Activated CD4-positive, alpha-beta memory T cell treated with anti-CD3 and anti-CD28 coated beads, Interleukin-2, amount 10 ng/mL, durations not matched to agents 7 days and 5 days (primary cell): ENCODE measurements at regions not wholly inside any gene's neighbourhood (a gene's known extent, or its start where the extent isn't known, plus 50 kb on each side); places are given as distances from the start of the nearest gene placed in this dataset.
"Not testable (repeated sequence)": the region's sequence is repeated elsewhere in the genome, so short reads cannot be mapped to it uniquely, and the experiment has no call there.

Source experiments
- CTCF ChIA-PET: fragments of 350-600 bp; sonication (Branson Sonifier 250); formaldehyde crosslinking; loops from one replicate; lab custom pipeline; 2021; ENCODE audit warnings: antibody characterized with exemption, inconsistent platforms; lab: Charles Lee
- POLR2A ChIA-PET: fragments of 350-600 bp; sonication (Branson Sonifier 250); formaldehyde crosslinking; loops from one replicate; lab custom pipeline; 2021; ENCODE audit warnings: antibody characterized with exemption; lab: Charles Lee
- DNase-seq: peaks from one replicate; pipeline ENCODE4 v3.0.0-alpha.2; 2020
- H3K27ac Mint-ChIP-seq: one replicate; pipeline ENCODE4 v1.8.0; 2021; ENCODE audit warnings: mild to moderate bottlenecking, mixed read lengths
- H3K27me3 Mint-ChIP-seq: one replicate; pipeline ENCODE4 v1.8.0; 2021; ENCODE audit warnings: mixed read lengths
- H3K36me3 Mint-ChIP-seq: one replicate; pipeline ENCODE4 v1.8.0; 2021; ENCODE audit warnings: low read depth, mixed read lengths
- H3K4me1 Mint-ChIP-seq: one replicate; pipeline ENCODE4 v1.8.0; 2021; ENCODE audit warnings: mixed read lengths
- H3K4me3 Mint-ChIP-seq: one replicate; pipeline ENCODE4 v1.8.0; 2021; ENCODE audit warnings: mild to moderate bottlenecking, mixed read lengths
- H3K9me3 Mint-ChIP-seq: one replicate; pipeline ENCODE4 v1.8.0; 2021; ENCODE audit warnings: mixed read lengths

DNA sequence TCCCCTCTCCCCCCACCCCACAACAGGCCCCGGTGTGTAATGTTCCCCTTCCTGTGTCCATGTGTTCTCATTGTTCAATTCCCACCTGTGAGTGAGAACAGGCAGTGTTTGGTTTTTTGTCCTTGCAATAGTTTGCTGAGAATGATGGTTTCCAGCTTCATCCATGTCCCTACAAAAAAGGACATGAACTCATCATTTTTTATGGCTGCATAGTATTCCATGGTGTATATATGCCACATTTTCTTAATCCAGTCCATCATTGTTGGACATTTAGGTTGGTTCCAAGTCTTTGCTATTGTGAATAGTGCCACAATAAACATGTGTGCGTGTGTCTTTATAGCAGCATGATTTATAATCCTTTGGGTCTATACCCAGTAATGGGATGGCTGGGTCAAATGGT lies 176.4 kb upstream of the C1GALT1 start:
- H3K27ac Mint-ChIP-seq, H3K27me3 Mint-ChIP-seq, CTCF ChIA-PET, H3K4me1 Mint-ChIP-seq, H3K9me3 Mint-ChIP-seq, H3K4me3 Mint-ChIP-seq, DNase-seq, POLR2A ChIA-PET, H3K36me3 Mint-ChIP-seq: not testable (repeated sequence)

DNA sequence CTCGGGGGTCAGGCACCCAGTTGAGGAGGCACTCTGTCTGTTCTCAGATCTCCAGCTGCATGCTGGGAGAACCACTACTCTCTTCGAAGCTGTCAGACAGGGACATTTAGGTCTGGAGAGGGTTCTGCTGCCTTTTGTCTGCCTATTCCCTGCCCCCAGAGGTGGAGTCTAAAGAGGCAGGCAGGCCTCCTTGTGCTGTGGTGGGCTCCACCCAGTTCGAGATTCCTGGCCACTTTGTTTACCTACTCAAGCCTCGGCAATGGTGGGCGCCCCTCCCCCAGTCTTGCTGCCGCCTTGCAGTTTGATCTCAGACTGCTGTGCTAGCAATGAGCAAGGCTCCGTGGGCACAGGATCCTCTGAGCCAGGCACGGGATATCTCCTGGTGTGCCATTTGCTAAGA lies 171.1 kb upstream of the C1GALT1 start:
- POLR2A ChIA-PET, result not testable (repeated sequence)

DNA sequence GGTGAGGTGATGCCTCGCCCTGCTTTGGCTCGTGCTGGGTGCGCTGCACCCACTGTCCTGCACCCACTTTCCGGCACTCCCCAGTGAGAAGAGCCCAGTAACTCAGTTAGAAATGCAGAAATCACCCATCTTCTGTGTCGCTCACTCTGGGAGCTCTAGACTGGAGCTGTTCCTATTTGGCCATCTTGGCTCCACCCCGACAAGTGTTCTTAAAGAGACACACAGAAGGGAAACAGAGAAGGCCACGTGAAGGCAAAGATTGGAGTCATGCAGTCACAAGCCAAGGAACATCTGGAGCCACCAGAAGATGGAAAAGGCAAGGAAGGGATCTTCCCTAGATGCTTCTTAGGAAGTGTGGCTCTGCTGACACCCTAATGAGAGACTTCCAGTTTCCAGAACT lies 170.6 kb upstream of the C1GALT1 start:
- H3K4me1 Mint-ChIP-seq, H3K9me3 Mint-ChIP-seq, H3K27me3 Mint-ChIP-seq, H3K27ac Mint-ChIP-seq, CTCF ChIA-PET, DNase-seq, POLR2A ChIA-PET, H3K36me3 Mint-ChIP-seq, H3K4me3 Mint-ChIP-seq: not testable (repeated sequence)

More for the DNA sequence above, 171.1 kb upstream of the C1GALT1 start:
- DNase-seq, CTCF ChIA-PET, H3K27ac Mint-ChIP-seq, H3K9me3 Mint-ChIP-seq, H3K4me3 Mint-ChIP-seq, H3K27me3 Mint-ChIP-seq, H3K4me1 Mint-ChIP-seq, H3K36me3 Mint-ChIP-seq: not testable (repeated sequence)

DNA sequence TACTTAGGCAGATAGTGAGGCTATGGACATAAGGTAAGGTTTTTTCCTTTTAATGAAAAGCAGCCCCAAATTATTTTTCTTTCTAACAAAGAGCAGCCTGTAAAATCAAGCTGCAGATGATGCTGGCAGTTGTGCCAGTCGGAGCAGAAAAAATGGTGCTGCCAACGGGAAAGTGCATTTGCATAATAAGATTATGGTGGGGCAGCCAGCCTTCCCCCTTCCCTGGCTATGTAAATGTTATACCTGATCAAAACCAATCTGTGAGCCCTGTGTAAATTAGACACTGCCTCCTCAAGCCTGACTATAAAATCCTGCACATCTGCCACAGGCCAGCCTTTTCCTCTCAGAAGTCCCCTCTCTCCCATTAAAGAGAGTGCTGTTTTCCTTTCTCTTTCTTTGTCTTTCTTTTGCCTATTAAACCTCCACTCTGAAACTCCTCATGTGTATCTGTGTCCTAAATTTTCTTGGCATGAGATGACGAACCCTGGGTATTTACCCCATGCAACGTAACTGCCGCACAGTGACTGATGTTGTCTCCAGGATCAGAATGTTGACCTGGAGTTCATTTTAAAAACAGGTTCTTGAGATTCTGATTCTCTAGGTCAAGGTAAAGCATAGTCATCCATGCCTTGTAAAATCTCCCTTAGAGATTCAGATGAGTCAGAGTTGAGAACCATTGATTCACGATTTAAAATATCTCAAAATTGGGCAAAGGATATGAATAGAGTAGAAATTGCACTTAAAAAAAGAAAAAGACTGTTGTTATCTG lies 167.3 kb upstream of the C1GALT1 start:
- no peaks in the 10 kb centered on the region for H3K36me3 Mint-ChIP-seq

DNA sequence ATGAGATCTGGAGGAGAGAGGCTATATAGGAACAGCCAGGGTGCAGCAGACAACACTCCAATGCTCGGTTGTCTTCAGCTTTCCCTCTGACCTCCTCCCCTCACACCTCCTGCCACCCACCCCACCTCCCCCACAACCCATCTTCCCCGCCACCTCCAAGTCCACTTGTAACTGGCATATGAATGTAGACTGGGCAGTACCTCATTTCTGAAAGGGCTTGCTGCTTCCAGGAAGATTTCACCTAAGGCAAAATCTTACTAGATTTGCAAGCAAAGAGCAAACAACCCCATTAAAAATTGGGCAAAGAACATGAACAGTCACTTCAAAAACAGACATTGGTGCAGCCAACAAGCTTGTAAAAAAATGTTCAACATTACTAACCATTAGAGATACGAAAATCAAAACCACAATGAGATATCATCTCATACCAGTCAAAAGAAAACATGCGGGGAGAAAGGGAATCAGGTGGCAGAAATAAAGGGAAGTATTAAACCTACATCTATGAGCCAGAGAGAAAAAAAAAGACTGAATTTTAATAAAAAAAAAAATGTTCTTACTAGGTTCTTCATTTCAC lies 164.6 kb upstream of the C1GALT1 start:
- ChIA-PET POLR2A (no interaction called here), CTCF (no interaction called here)
- H3K27ac Mint-ChIP-seq, result no peak overlapping the region
- H3K27me3 Mint-ChIP-seq, result peaks cover 6% of the 10 kb centered on the region
- H3K36me3 Mint-ChIP-seq, result no peaks in the 10 kb centered on the region
- no peaks in the 10 kb centered on the region for H3K9me3 Mint-ChIP-seq
- no peak overlapping the region for H3K4me3 Mint-ChIP-seq
- H3K4me1 Mint-ChIP-seq, result no peaks in the 10 kb centered on the region
- DNase-seq, result no peak

More for the DNA sequence above, 167.3 kb upstream of the C1GALT1 start:
- CTCF ChIA-PET, result no interaction called here
- H3K4me1 Mint-ChIP-seq, result no peaks in the 10 kb centered on the region
- peaks cover 2% of the 10 kb centered on the region for H3K9me3 Mint-ChIP-seq
- peaks cover 6% of the 10 kb centered on the region for H3K27me3 Mint-ChIP-seq
- POLR2A ChIA-PET, result no interaction called here
- no peak overlapping the region for H3K4me3 Mint-ChIP-seq
- no peak overlapping the region for H3K27ac Mint-ChIP-seq
- DNase-seq, result no peak

DNA sequence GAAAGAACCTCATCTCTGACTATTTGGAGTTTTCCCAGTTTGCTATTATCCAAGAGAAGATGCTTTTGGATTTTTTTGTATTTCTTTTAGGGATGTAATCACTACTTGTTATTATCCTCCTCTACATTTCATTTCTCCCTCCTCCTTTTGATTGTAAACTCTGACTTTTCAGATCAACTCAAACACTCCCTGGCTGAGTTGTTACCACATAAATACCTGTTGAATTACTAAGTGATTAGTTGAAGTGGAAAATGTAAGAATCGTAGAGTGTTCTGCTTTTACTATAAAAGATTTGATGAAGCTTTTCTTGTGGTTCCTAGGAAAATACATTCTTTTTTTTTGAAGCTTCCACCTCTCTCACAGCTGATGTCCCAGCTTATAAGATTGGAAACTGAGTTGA lies 164.1 kb upstream of the C1GALT1 start:
- DNase-seq, result no peak
- ChIA-PET POLR2A (no interaction called here), CTCF (no interaction called here)
- no peaks in the 10 kb centered on the region for H3K4me1 Mint-ChIP-seq
- H3K9me3 Mint-ChIP-seq, result no peaks in the 10 kb centered on the region
- H3K36me3 Mint-ChIP-seq, result no peaks in the 10 kb centered on the region
- H3K4me3 Mint-ChIP-seq, result no peak overlapping the region
- H3K27ac Mint-ChIP-seq, result no peak overlapping the region
- peaks cover 4% of the 10 kb centered on the region for H3K27me3 Mint-ChIP-seq

DNA sequence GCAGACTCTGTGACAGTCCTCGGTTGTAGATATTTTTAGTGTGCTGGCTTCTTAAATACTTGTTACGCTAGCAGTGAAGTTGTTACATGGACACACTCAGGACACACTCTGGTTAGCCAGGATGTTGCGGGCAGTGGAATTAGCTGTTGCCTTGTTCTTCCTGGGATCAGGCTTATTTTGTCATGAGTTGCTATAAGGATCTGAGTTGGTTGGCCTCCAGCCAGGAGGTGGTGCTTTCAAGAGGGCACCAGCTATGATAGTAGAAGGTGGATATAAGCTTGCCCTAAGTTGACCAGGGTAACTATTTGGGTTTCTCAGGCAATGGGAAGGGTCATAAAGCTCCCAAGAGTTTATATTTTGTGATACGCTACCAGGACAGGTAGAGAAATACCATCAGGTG lies 150.1 kb upstream of the C1GALT1 start:
- H3K9me3 Mint-ChIP-seq, result no peaks in the 10 kb centered on the region
- H3K27ac Mint-ChIP-seq, result no peak overlapping the region
- no peak overlapping the region for H3K4me3 Mint-ChIP-seq
- no peak for DNase-seq
- no peaks in the 10 kb centered on the region for H3K36me3 Mint-ChIP-seq
- CTCF ChIA-PET, result no interaction called here
- H3K4me1 Mint-ChIP-seq, result no peaks in the 10 kb centered on the region
- POLR2A ChIA-PET, result no interaction called here
- H3K27me3 Mint-ChIP-seq, result peaks cover 8% of the 10 kb centered on the region

DNA sequence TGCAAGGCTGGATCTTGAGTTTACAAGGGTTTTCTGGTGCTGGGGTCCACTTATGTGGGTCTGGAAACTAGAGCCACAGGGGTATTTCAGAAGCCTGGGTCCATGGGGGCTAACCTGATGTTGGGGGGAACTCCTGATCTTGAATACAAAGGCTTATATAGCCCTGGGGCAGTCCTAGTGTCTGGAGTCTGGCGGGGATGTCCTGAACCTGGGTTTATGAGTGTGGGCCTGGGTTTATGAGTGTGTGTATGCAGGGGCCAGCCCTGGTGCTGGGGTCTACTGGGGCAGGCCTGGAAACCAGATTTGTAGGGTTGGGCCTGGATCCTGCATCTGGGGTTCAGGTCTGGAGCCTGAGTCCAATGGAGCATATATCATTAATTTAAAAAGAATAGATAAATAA lies 146.5 kb upstream of the C1GALT1 start:
- peaks cover 3% of the 10 kb centered on the region for H3K27me3 Mint-ChIP-seq
- no peak overlapping the region for H3K27ac Mint-ChIP-seq
- H3K4me1 Mint-ChIP-seq, result no peaks in the 10 kb centered on the region
- H3K9me3 Mint-ChIP-seq, result no peaks in the 10 kb centered on the region
- POLR2A ChIA-PET, result no interaction called here
- CTCF ChIA-PET, result no interaction called here
- H3K4me3 Mint-ChIP-seq, result no peak overlapping the region
- H3K36me3 Mint-ChIP-seq, result no peaks in the 10 kb centered on the region
- no peak for DNase-seq

DNA sequence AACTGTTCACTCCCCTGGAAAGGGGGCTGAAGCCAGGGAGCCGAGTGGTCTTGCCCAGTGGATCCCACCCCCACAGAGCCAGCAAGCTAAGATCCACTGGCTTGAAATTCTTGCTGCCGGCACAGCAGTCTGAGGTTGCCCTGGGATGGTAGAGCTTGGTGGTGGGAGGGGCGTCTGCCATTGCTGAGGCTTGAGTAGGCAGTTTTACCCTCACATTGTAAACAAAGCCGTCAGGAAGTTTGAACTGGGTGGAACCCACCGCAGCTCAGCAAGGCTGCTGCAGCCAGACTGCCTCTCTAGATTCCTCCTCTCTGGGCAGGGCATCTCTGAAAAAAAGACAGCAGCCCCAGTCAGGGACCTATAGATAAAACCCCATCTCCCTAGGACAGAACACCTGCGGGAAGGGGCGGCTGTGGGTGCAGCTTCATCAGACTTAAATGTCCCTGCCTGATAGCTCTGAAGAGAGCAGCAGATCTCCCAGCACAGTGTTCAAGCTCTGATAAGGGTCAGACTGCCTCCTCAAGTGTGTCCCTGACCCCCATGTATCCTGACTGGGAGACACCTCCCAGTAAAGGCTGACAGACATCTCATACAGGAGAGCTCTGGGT lies 140.0 kb upstream of the C1GALT1 start:
- H3K36me3 Mint-ChIP-seq, CTCF ChIA-PET, H3K4me1 Mint-ChIP-seq, H3K27me3 Mint-ChIP-seq, H3K27ac Mint-ChIP-seq, H3K4me3 Mint-ChIP-seq, POLR2A ChIA-PET, H3K9me3 Mint-ChIP-seq: not testable (repeated sequence)
- peak; percentile 19 for DNase-seq

DNA sequence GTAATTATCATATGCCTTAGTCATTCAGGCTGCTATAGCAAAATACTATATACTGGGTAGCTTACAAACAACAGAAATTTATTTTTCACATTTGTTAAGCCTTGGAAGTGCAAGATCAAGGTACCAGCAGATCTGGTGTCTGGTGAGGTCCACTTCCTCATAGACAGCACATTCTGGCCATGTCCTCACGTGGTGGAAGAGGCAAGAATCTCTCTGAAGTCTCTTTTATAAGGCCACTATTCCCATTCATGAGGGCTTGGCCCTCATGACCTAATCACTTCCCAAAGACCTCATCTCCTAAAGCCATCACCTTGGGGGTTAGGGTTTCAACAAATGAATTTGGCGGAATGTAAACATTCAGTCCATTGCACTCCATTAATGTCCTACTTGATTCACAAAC lies 137.5 kb upstream of the C1GALT1 start:
- H3K4me1 Mint-ChIP-seq, result peaks cover 6% of the 10 kb centered on the region
- no peaks in the 10 kb centered on the region for H3K36me3 Mint-ChIP-seq
- no peaks in the 10 kb centered on the region for H3K9me3 Mint-ChIP-seq
- ChIA-PET POLR2A (no interaction called here), CTCF (no interaction called here)
- no peak overlapping the region for H3K4me3 Mint-ChIP-seq
- no peak overlapping the region for H3K27ac Mint-ChIP-seq
- H3K27me3 Mint-ChIP-seq, result no peaks in the 10 kb centered on the region
- DNase-seq, result no peak

DNA sequence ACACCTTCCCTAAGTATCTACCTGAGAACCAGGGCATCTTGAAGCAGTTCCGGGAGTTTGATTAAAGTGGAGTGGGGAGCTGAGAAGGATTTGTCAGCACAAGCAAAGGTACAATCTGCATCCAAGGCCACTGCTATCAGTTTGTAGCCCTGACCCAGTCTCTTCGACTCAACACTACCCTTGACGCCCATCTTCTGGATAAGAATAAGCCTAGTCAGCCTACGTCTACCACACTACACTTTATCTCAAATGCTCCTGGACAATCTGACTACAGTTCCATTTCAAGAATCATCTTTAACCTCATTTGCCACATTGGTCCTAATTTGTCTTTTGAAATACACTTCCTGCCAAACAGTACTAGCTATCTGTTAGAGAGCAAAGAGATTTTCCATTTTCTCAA lies 134.1 kb upstream of the C1GALT1 start:
- H3K27ac Mint-ChIP-seq, result no peak overlapping the region
- no peaks in the 10 kb centered on the region for H3K9me3 Mint-ChIP-seq
- no peaks in the 10 kb centered on the region for H3K4me1 Mint-ChIP-seq
- CTCF ChIA-PET, result no interaction called here
- POLR2A ChIA-PET, result interaction anchor here (0.6 kb wide), 1 partner anchor 212 kb away, joined by 3 read pairs; no protein-coding TSS in a partner anchor
- H3K27me3 Mint-ChIP-seq, result no peaks in the 10 kb centered on the region
- DNase-seq, result no peak
- no peaks in the 10 kb centered on the region for H3K36me3 Mint-ChIP-seq
- H3K4me3 Mint-ChIP-seq, result no peak overlapping the region

DNA sequence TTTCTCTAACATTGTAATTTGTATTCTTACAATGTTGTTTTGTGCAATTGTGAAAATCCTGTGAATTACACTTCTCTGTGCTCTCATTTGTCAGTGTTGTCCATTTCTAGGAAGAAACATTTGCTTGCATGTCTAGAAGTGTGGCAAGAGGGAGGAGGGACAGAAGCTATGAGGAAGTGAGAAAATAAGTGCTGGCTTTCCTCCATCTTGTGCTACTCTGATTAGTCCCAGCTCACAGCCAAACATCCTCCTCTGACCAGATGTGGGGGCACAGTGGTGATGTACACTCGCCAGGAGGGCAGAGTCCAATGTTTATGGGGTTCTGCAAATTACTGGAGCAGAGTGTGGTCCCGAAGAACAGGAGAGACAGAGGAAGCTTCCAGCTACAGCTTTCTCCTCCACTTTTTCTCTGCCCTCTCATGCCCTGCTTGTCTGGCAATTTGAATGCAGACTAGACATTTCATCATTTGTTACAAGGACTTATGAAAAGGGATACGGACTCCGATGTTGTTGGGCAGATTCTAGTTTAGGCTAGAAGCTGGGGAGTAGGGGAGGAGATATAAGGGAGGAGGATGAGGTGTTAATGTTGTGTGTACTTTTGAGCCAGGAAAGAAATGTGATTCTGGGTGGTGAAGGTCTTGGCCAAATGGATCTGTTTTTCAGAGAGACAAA lies 131.0 kb upstream of the C1GALT1 start:
- Mint-ChIP-seq H3K27ac (no peak overlapping the region), H3K27me3 (no peaks in the 10 kb centered on the region), H3K4me3 (no peak overlapping the region), H3K36me3 (no peaks in the 10 kb centered on the region), H3K9me3 (no peaks in the 10 kb centered on the region), H3K4me1 (no peaks in the 10 kb centered on the region)
- CTCF ChIA-PET, result no interaction called here
- DNase-seq, result no peak
- POLR2A ChIA-PET, result no interaction called here

DNA sequence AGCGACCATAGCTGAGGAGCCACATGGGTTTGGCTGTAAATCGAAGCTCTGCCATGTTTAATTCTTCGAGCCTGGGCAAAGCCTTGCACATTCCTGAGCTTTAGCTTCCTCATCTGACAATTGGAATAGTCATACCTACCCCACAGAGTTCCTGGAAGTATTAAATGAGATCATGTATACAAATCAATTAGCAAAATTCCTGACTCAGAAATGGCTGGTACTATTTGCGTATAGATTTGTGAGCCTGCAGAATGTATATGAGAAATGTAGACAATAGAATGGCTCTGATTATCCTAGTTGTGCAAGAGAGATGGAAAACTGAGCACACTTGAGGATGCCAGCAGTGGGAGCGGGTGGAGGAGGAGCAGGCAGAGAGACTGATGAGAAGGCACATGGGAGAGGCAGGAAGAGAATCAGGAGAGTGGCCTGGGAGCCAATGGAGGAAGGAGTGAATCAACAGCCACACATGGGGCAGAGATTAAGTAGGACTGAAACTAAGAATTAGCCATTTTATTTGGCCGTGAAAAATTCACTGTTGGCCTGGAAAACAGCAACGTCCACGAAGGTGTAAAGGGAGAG lies 128.0 kb upstream of the C1GALT1 start:
- no peaks in the 10 kb centered on the region for H3K36me3 Mint-ChIP-seq
- no peaks in the 10 kb centered on the region for H3K9me3 Mint-ChIP-seq
- ChIA-PET CTCF (no interaction called here), POLR2A (no interaction called here)
- no peak for DNase-seq
- H3K27ac Mint-ChIP-seq, result no peak overlapping the region
- no peaks in the 10 kb centered on the region for H3K27me3 Mint-ChIP-seq
- H3K4me1 Mint-ChIP-seq, result no peaks in the 10 kb centered on the region
- no peak overlapping the region for H3K4me3 Mint-ChIP-seq
